Ishikawa (cell line): ENCODE measurements at regions not wholly inside any gene's neighbourhood (a gene's known extent, or its start where the extent isn't known, plus 50 kb on each side); places are given as distances from the start of the nearest gene placed in this dataset.

ENCODE experiments used
- CEBPB ChIP-seq: IDR thresholded peaks from 2 replicates; pipeline ENCODE4 v1.6.1; 2012
- CREB1 ChIP-seq: IDR thresholded peaks from 2 replicates; pipeline ENCODE4 v1.6.1; 2012; ENCODE audit warnings: low read depth
- EGR1 ChIP-seq: IDR thresholded peaks from 2 replicates; pipeline ENCODE4 v1.6.1; 2012
- EP300 ChIP-seq: IDR thresholded peaks from 2 replicates; pipeline ENCODE4 v1.6.1; 2012; ENCODE audit warnings: borderline replicate concordance
- RAD21 ChIP-seq: IDR thresholded peaks from 2 replicates; pipeline ENCODE4 v1.6.1; 2012; ENCODE audit warnings: low read depth
- REST ChIP-seq: IDR thresholded peaks from 2 replicates; pipeline ENCODE4 v1.6.1; 2012; ENCODE audit warnings: low read depth, mild to moderate bottlenecking
- TAF1 ChIP-seq: IDR thresholded peaks from 2 replicates; pipeline ENCODE4 v1.6.1; 2012; ENCODE audit warnings: low read depth, mild to moderate bottlenecking
- TCF12 ChIP-seq: IDR thresholded peaks from 2 replicates; pipeline ENCODE4 v1.6.1; 2012; ENCODE audit warnings: low read depth
- TEAD4 ChIP-seq: IDR thresholded peaks from 2 replicates; pipeline ENCODE4 v1.6.1; 2012
- USF1 ChIP-seq: IDR thresholded peaks from 2 replicates; pipeline ENCODE4 v1.6.1; 2012
- YY1 ChIP-seq: IDR thresholded peaks from 2 replicates; pipeline ENCODE4 v1.6.1; 2012; ENCODE audit warnings: low read depth
- TF ChIP-seq, protein P1 (sequence below): IDR thresholded peaks from 2 replicates; pipeline ENCODE4 v1.6.1; 2012

- TF ChIP-seq EP300, result no peak
- TF ChIP-seq YY1, result no peak
- TF ChIP-seq TAF1, result no peak
- TF ChIP-seq USF1, result no peak
- no peak for TF ChIP-seq REST
- no peak for TF ChIP-seq CEBPB
- TF ChIP-seq EGR1, result no peak
- peak; percentile 67 for TF ChIP-seq RAD21
- no peak for TF ChIP-seq TCF12
- TF ChIP-seq TEAD4, result no peak
- no peak for TF ChIP-seq CREB1
- TF ChIP-seq, protein P1, sequence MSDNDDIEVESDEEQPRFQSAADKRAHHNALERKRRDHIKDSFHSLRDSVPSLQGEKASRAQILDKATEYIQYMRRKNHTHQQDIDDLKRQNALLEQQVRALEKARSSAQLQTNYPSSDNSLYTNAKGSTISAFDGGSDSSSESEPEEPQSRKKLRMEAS, result no peak
These were observed 799.7 kb upstream of the ACVR2A start for GRCh38 chr2:147045113-147045512.
